Peyer's patch (tissue), 4 donors: ENCODE measurements at regions not wholly inside any gene's neighbourhood (a gene's known extent, or its start where the extent isn't known, plus 50 kb on each side); places are given as distances from the start of the nearest gene placed in this dataset.

Experiments used
- DNase-seq, 3 donors: peaks; one replicate each; pipeline ENCODE4 v3.0.0-alpha.2; 2017 to 2019
- H3K27ac ChIP-seq, 4 donors: fragments of 200-600 bp; sonication (generic); one replicate each; pipeline ENCODE4 v1.5.1; 2016 to 2019
- H3K27me3 ChIP-seq, 2 donors: fragments of 200-600 bp; sonication (generic); one replicate each; pipeline ENCODE4 v1.5.1; 2019
- H3K36me3 ChIP-seq, 3 donors: fragments of 200-600 bp; sonication (generic); one replicate each; pipeline ENCODE4 v1.5.1; 2016 to 2019
- H3K4me1 ChIP-seq, 4 donors: fragments of 200-600 bp; sonication (generic); one replicate each; pipeline ENCODE4 v1.5.1; 2016 to 2019
- H3K4me3 ChIP-seq, 4 donors: fragments of 200-600 bp; sonication (generic); 1 replicate in 3 of 4; 2 replicates in 1 of 4; pipeline ENCODE4 v1.5.1; 2016 to 2019; ENCODE audit warnings: mild to moderate bottlenecking in 1 of 4
- H3K9me3 ChIP-seq, 4 donors: fragments of 200-600 bp; sonication (generic); one replicate each; pipeline ENCODE4 v1.5.1; 2016 to 2019; ENCODE audit warnings: mild to moderate bottlenecking in 1 of 4
- CTCF ChIP-seq, 6 experiments: fragments of 450-650 bp in 4 of 6; fragments of 200-600 bp in 2 of 6; sonication (generic) in 1 of 6; IDR thresholded peaks; one replicate each; pipeline ENCODE4 v1.5.1; 2017 to 2019; ENCODE audit warnings: antibody characterized with exemption in 6 of 6, mild to moderate bottlenecking in 3 of 6, moderate library complexity in 1 of 6
- POLR2A ChIP-seq, 2 donors: fragments of 450-650 bp; IDR thresholded peaks; one replicate each; pipeline ENCODE4 v1.5.1; 2017; ENCODE audit warnings: antibody characterized with exemption in 2 of 2, mild to moderate bottlenecking in 2 of 2, moderate library complexity in 2 of 2

- H3K9me3 ChIP-seq: no peaks in the 10 kb centered on the region
- TF ChIP-seq POLR2A (IDR thresholded peaks at IDR 0.05): no peak
- peak in 4 of 6 experiments; percentile 14 to 37 (median 33) for TF ChIP-seq CTCF (IDR thresholded peaks at IDR 0.05)
- no peak overlapping the region for H3K4me3 ChIP-seq
- H3K36me3 ChIP-seq: no peaks in the 10 kb centered on the region
- no peak overlapping the region for H3K27ac ChIP-seq
- H3K27me3 ChIP-seq: no peaks in the 10 kb centered on the region
- H3K4me1 ChIP-seq: no peaks in the 10 kb centered on the region
- no peak for DNase-seq
Observed at GRCh38 chr12:61993734-61994345, 266.4 kb upstream of the USP15 start.

GRCh38 chr12:61996717-61997116 is 263.5 kb upstream of the USP15 start:
- TF ChIP-seq CTCF (IDR thresholded peaks at IDR 0.05) (no peak), POLR2A (IDR thresholded peaks at IDR 0.05) (no peak)
- no peaks in the 10 kb centered on the region for H3K36me3 ChIP-seq
- H3K4me3 ChIP-seq: no peak overlapping the region
- H3K27me3 ChIP-seq: no peaks in the 10 kb centered on the region
- H3K4me1 ChIP-seq: no peaks in the 10 kb centered on the region
- no peak for DNase-seq
- H3K27ac ChIP-seq: no peak overlapping the region
- H3K9me3 ChIP-seq: no peaks in the 10 kb centered on the region

GRCh38 chr12:61998791-61999190 is 261.4 kb upstream of the USP15 start:
- H3K9me3 ChIP-seq: no peaks in the 10 kb centered on the region
- H3K4me1 ChIP-seq: no peaks in the 10 kb centered on the region
- no peaks in the 10 kb centered on the region for H3K27me3 ChIP-seq
- no peak overlapping the region for H3K4me3 ChIP-seq
- DNase-seq: no peak
- no peak overlapping the region for H3K27ac ChIP-seq
- H3K36me3 ChIP-seq: no peaks in the 10 kb centered on the region
- no peak for TF ChIP-seq POLR2A (IDR thresholded peaks at IDR 0.05)
- no peak for TF ChIP-seq CTCF (IDR thresholded peaks at IDR 0.05)

- no peak overlapping the region for H3K27ac ChIP-seq
- H3K4me1 ChIP-seq: no peaks in the 10 kb centered on the region
- no peaks in the 10 kb centered on the region for H3K36me3 ChIP-seq
- no peaks in the 10 kb centered on the region for H3K9me3 ChIP-seq
- no peak overlapping the region for H3K4me3 ChIP-seq
- no peaks in the 10 kb centered on the region for H3K27me3 ChIP-seq
- no peak for DNase-seq
- TF ChIP-seq CTCF (IDR thresholded peaks at IDR 0.05): no peak
- TF ChIP-seq POLR2A (IDR thresholded peaks at IDR 0.05): no peak
Observed at GRCh38 chr12:61999311-61999710, 260.9 kb upstream of the USP15 start.

GRCh38 chr12:62001424-62001823 is 258.8 kb upstream of the USP15 start:
- Histone ChIP-seq H3K4me1 (no peaks in the 10 kb centered on the region), H3K27ac (no peak overlapping the region), H3K9me3 (no peaks in the 10 kb centered on the region), H3K4me3 (no peak overlapping the region), H3K27me3 (no peaks in the 10 kb centered on the region), H3K36me3 (no peaks in the 10 kb centered on the region)
- TF ChIP-seq POLR2A (IDR thresholded peaks at IDR 0.05): no peak
- no peak for TF ChIP-seq CTCF (IDR thresholded peaks at IDR 0.05)
- DNase-seq: no peak

- DNase-seq: no peak
- Histone ChIP-seq H3K4me3 (no peak overlapping the region), H3K9me3 (no peaks in the 10 kb centered on the region), H3K4me1 (no peaks in the 10 kb centered on the region), H3K27ac (no peak overlapping the region), H3K27me3 (no peaks in the 10 kb centered on the region), H3K36me3 (no peaks in the 10 kb centered on the region)
- TF ChIP-seq POLR2A (IDR thresholded peaks at IDR 0.05): no peak
- no peak for TF ChIP-seq CTCF (IDR thresholded peaks at IDR 0.05)
Observed at GRCh38 chr12:62003226-62003625, 257.0 kb upstream of the USP15 start.
